SH-SY5Y (cell line): ENCODE measurements at regions not wholly inside any gene's neighbourhood (a gene's known extent, or its start where the extent isn't known, plus 50 kb on each side); places are given as distances from the start of the nearest gene placed in this dataset.

Source experiments
- GATA2 ChIP-seq: IDR thresholded peaks from 2 replicates; pipeline ENCODE4 v1.6.1; 2011; ENCODE audit warnings: mild to moderate bottlenecking, low read depth, low read length
- GATA3 ChIP-seq: IDR thresholded peaks from 2 replicates; pipeline ENCODE4 v1.6.1; 2011; ENCODE audit warnings: low read depth, mild to moderate bottlenecking, low read length, moderate library complexity

DNA sequence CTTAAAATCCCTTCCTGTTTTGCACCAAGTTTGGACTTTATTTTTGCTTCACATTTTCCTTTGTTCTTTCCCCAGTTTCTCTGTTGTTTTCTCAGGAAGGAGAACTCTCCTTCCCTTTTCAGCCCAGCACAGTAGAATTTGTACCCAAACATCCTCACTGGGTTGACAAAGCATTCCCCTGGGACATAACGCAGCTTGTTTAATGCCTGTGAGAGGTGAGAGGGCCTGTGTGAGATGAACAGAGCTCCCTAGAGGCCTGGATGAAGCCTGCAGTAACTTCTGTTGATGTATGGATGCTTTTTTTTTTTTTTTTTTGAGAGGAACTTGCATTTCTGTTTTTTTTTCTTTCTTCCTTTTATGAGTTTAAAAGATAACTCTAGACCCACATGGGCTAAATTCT is 104.9 kb upstream of the SLC22A23 start:
- TF ChIP-seq GATA2, result no peak
- no peak for TF ChIP-seq GATA3
